ENCODE measurements at regions not wholly inside any gene's neighbourhood (a gene's known extent, or its start where the extent isn't known, plus 50 kb on each side); places are given as distances from the start of the nearest gene placed in this dataset.

GRCh38 chr11:90947930-90948329 lies 725.1 kb upstream of the CHORDC1 start:
- TF ChIP-seq POLR2A (IDR thresholded peaks at IDR 0.05) (no peak), CTCF (IDR thresholded peaks at IDR 0.05) (no peak)

Data from body of pancreas (tissue), 4 donors.